Activated B cell treated with CpG ODN at 0.5 μM for 24 hours (primary cell): ENCODE measurements at regions not wholly inside any gene's neighbourhood (a gene's known extent, or its start where the extent isn't known, plus 50 kb on each side); places are given as distances from the start of the nearest gene placed in this dataset.

Experiments used
- ATAC-seq: fragments of 200-7000 bp; cut with Tn5 transposase; one replicate; pipeline ENCODE4 v1.10.0; 2021; ENCODE audit warnings: low read depth, mild to moderate bottlenecking, moderate library complexity
- CTCF ChIA-PET: fragments of 350-600 bp; sonication (Branson Sonifier 250); formaldehyde crosslinking; loops from one replicate; lab custom pipeline; 2021; ENCODE audit warnings: antibody characterized with exemption; lab: Charles Lee
- POLR2A ChIA-PET: fragments of 350-600 bp; sonication (Branson Sonifier 250); formaldehyde crosslinking; loops from one replicate; lab custom pipeline; 2021; ENCODE audit warnings: antibody characterized with exemption; lab: Charles Lee
- DNase-seq: peaks from one replicate; pipeline ENCODE4 v3.0.0; 2022
- H3K27ac Mint-ChIP-seq: one replicate; pipeline ENCODE4 v1.8.0; 2020; ENCODE audit warnings: mixed read lengths
- H3K27me3 Mint-ChIP-seq: one replicate; pipeline ENCODE4 v1.8.0; 2021; ENCODE audit warnings: mixed read lengths
- H3K36me3 Mint-ChIP-seq: one replicate; pipeline ENCODE4 v1.8.0; 2021; ENCODE audit warnings: low read depth, mixed read lengths
- H3K4me1 Mint-ChIP-seq: one replicate; pipeline ENCODE4 v1.8.0; 2021; ENCODE audit warnings: mixed read lengths
- H3K4me3 Mint-ChIP-seq: one replicate; pipeline ENCODE4 v1.8.0; 2020; ENCODE audit warnings: mild to moderate bottlenecking, mixed read lengths
- H3K9me3 Mint-ChIP-seq: one replicate; pipeline ENCODE4 v1.8.0; 2020; ENCODE audit warnings: mixed read lengths
- CTCF ChIP-seq: fragments of 200-600 bp; IDR thresholded peaks from one replicate; pipeline ENCODE4 v1.8.0; 2022; ENCODE audit warnings: antibody characterized with exemption, mild to moderate bottlenecking
- intact Hi-C: fragments of 100-400 bp; cut with micrococcal nuclease; formaldehyde crosslinking; loops from one replicate; pipeline ENCODE4 v1.15.1; 2024

- Mint-ChIP-seq H3K27ac (no peak overlapping the region), H3K27me3 (no peaks in the 10 kb centered on the region), H3K4me1 (no peaks in the 10 kb centered on the region), H3K36me3 (no peaks in the 10 kb centered on the region), H3K4me3 (no peak overlapping the region), H3K9me3 (peaks cover 4% of the 10 kb centered on the region)
- CTCF ChIA-PET = no interaction called here
- intact Hi-C loops = no loop called here
- POLR2A ChIA-PET = no interaction called here
- TF ChIP-seq CTCF = no peak
- DNase-seq = no peak
- ATAC-seq = no peak
Measured at GRCh38 chr14:26963711-26964110, 365.9 kb upstream of the NOVA1 start.

GRCh38 chr14:26965490-26965889 lies 367.7 kb upstream of the NOVA1 start:
- CTCF ChIA-PET = no interaction called here
- H3K27me3 Mint-ChIP-seq = no peaks in the 10 kb centered on the region
- no peaks in the 10 kb centered on the region for H3K36me3 Mint-ChIP-seq
- TF ChIP-seq CTCF = no peak
- H3K27ac Mint-ChIP-seq = no peak overlapping the region
- POLR2A ChIA-PET = no interaction called here
- H3K9me3 Mint-ChIP-seq = peaks cover 4% of the 10 kb centered on the region
- intact Hi-C loops = no loop called here
- DNase-seq = no peak
- H3K4me3 Mint-ChIP-seq = no peak overlapping the region
- no peaks in the 10 kb centered on the region for H3K4me1 Mint-ChIP-seq
- no peak for ATAC-seq

- no peak for TF ChIP-seq CTCF
- Mint-ChIP-seq H3K9me3 (peaks cover 4% of the 10 kb centered on the region), H3K27me3 (no peaks in the 10 kb centered on the region), H3K4me1 (no peaks in the 10 kb centered on the region), H3K36me3 (no peaks in the 10 kb centered on the region), H3K4me3 (no peak overlapping the region), H3K27ac (no peak overlapping the region)
- ATAC-seq (no peak), DNase-seq (no peak)
- ChIA-PET CTCF (no interaction called here), POLR2A (no interaction called here)
- intact Hi-C loops = no loop called here
Measured at GRCh38 chr14:26966908-26967307, 369.1 kb upstream of the NOVA1 start.

- intact Hi-C loops = no loop called here
- ATAC-seq (no peak), DNase-seq (no peak)
- no peak overlapping the region for H3K27ac Mint-ChIP-seq
- no peaks in the 10 kb centered on the region for H3K9me3 Mint-ChIP-seq
- ChIA-PET CTCF (no interaction called here), POLR2A (no interaction called here)
- no peak for TF ChIP-seq CTCF
- H3K36me3 Mint-ChIP-seq = no peaks in the 10 kb centered on the region
- H3K4me1 Mint-ChIP-seq = no peaks in the 10 kb centered on the region
- H3K27me3 Mint-ChIP-seq = no peaks in the 10 kb centered on the region
- no peak overlapping the region for H3K4me3 Mint-ChIP-seq
Measured at GRCh38 chr14:26974965-26975364, 377.1 kb upstream of the NOVA1 start.

GRCh38 chr14:26982071-26982470 lies 384.2 kb upstream of the NOVA1 start:
- CTCF ChIA-PET = no interaction called here
- Mint-ChIP-seq H3K36me3 (no peaks in the 10 kb centered on the region), H3K9me3 (peaks cover 2% of the 10 kb centered on the region), H3K4me3 (no peak overlapping the region), H3K27ac (no peak overlapping the region), H3K27me3 (no peaks in the 10 kb centered on the region), H3K4me1 (no peaks in the 10 kb centered on the region)
- intact Hi-C loops = no loop called here
- no peak for ATAC-seq
- no peak for TF ChIP-seq CTCF
- POLR2A ChIA-PET = no interaction called here
- no peak for DNase-seq
